Peyer's patch (tissue), 4 donors: ENCODE measurements at regions not wholly inside any gene's neighbourhood (a gene's known extent, or its start where the extent isn't known, plus 50 kb on each side); places are given as distances from the start of the nearest gene placed in this dataset.

Experiments
- CTCF ChIP-seq, 6 experiments: fragments of 450-650 bp in 4 of 6; fragments of 200-600 bp in 2 of 6; sonication (generic) in 1 of 6; IDR thresholded peaks; one replicate each; pipeline ENCODE4 v1.5.1; 2017 to 2019; ENCODE audit warnings: antibody characterized with exemption in 6 of 6, mild to moderate bottlenecking in 3 of 6, moderate library complexity in 1 of 6
- POLR2A ChIP-seq, 2 donors: fragments of 450-650 bp; IDR thresholded peaks; one replicate each; pipeline ENCODE4 v1.5.1; 2017; ENCODE audit warnings: antibody characterized with exemption in 2 of 2, mild to moderate bottlenecking in 2 of 2, moderate library complexity in 2 of 2

- TF ChIP-seq CTCF (IDR thresholded peaks at IDR 0.05) (no peak), POLR2A (IDR thresholded peaks at IDR 0.05) (no peak)
Measured at GRCh38 chr12:18165889-18166288, 75.9 kb upstream of the RERGL start.
